Esophagus (tissue), 2 donors: ENCODE measurements at regions not wholly inside any gene's neighbourhood (a gene's known extent, or its start where the extent isn't known, plus 50 kb on each side); places are given as distances from the start of the nearest gene placed in this dataset.

Experiments used
- H3K27ac ChIP-seq, 2 donors: one replicate each; pipeline ENCODE4 v1.5.1; 2013; ENCODE audit warnings: low read depth in 2 of 2, mild to moderate bottlenecking in 2 of 2, inconsistent platforms in 1 of 2, low read length in 1 of 2, moderate library complexity in 1 of 2
- H3K27me3 ChIP-seq, 2 donors: one replicate each; pipeline ENCODE4 v1.6.1; 2013; ENCODE audit warnings: low read length in 2 of 2, control low read depth in 1 of 2, mild to moderate bottlenecking in 1 of 2; ENCODE audit not compliant: insufficient read depth in 2 of 2, control insufficient read depth in 1 of 2
- H3K36me3 ChIP-seq, 2 donors: one replicate each; pipeline ENCODE4 v1.6.1; 2013; ENCODE audit warnings: low read length in 1 of 2; ENCODE audit not compliant: control insufficient read depth in 2 of 2, insufficient read depth in 2 of 2
- H3K4me1 ChIP-seq, 2 donors: one replicate each; pipeline ENCODE4 v1.6.1; 2013; ENCODE audit warnings: low read length in 1 of 2; ENCODE audit not compliant: control insufficient read depth in 2 of 2, insufficient read depth in 2 of 2
- H3K4me3 ChIP-seq, 2 donors: one replicate each; pipeline ENCODE4 v1.5.1; 2013; ENCODE audit warnings: low read length in 2 of 2, mild to moderate bottlenecking in 2 of 2, low read depth in 1 of 2, moderate library complexity in 1 of 2
- H3K9me3 ChIP-seq, 2 donors: one replicate each; pipeline ENCODE4 v1.6.1; 2013; ENCODE audit warnings: mild to moderate bottlenecking in 2 of 2, low read depth in 1 of 2, low read length in 1 of 2, moderate library complexity in 1 of 2; ENCODE audit not compliant: control insufficient read depth in 2 of 2, insufficient read depth in 1 of 2
- WGBS, 2 donors: extraction: QIAGEN DNeasy Blood & Tissue Kit; methylation state at CpG; one replicate each; pipeline ENCODE4 v1.1.7; 2013; 5-methylcytosine and 5-hydroxymethylcytosine counted together
- donor health status: healthy with polysubstance abuse.
- donor health status: Bipolar disorder and iron deficiency.

DNA sequence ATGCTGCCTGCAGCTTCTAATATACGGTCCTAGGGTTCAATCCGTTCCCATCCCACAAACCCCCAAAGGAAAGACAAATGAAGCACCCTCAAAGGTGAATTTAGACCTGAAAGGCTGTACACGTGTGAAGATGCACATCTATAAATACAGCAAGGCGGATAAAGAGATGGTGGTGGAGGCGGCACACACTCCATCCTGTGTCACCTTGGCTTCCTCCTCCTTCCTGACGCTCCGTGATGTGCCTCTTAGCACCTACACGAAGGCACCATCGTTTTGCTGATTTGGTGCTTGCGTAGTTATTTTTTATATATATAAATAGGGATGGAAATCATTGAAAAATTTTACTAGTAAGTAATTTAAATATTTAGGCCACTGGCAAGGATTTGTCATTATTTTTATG lies 359.4 kb downstream of the NPHP4 start:
- H3K27me3 ChIP-seq = peaks cover 0 to 4% of the 10 kb centered on the region in 2 donors
- H3K4me1 ChIP-seq = no peaks in the 10 kb centered on the region
- no peak overlapping the region for H3K4me3 ChIP-seq
- WGBS, 2 donors = 81 to 84% methylated on average over 10 of the region's 10 CpGs
- no peaks in the 10 kb centered on the region for H3K36me3 ChIP-seq
- no peak overlapping the region for H3K27ac ChIP-seq
- H3K9me3 ChIP-seq = no peaks in the 10 kb centered on the region

- H3K27me3 ChIP-seq = peaks cover 0 to 4% of the 10 kb centered on the region in 2 donors
- no peak overlapping the region for H3K27ac ChIP-seq
- no peaks in the 10 kb centered on the region for H3K4me1 ChIP-seq
- H3K36me3 ChIP-seq = no peaks in the 10 kb centered on the region
- no peaks in the 10 kb centered on the region for H3K9me3 ChIP-seq
- no peak overlapping the region for H3K4me3 ChIP-seq
- WGBS, 2 donors = 39 to 51% methylated on average over 4 of the region's 4 CpGs
Observed at GRCh38 chr1:5632224-5632623, 360.0 kb downstream of the NPHP4 start.

- Histone ChIP-seq H3K36me3 (no peaks in the 10 kb centered on the region), H3K4me1 (no peaks in the 10 kb centered on the region), H3K9me3 (peaks cover 0 to 3% of the 10 kb centered on the region in 2 donors), H3K27ac (no peak overlapping the region), H3K27me3 (peaks cover 0 to 4% of the 10 kb centered on the region in 2 donors), H3K4me3 (no peak overlapping the region)
- WGBS, 2 donors = 74 to 77% methylated on average over 2 of the region's 2 CpGs
Observed at GRCh38 chr1:5628416-5628815, 363.8 kb downstream of the NPHP4 start.

GRCh38 chr1:5623399-5623798 lies 368.8 kb downstream of the NPHP4 start:
- no peaks in the 10 kb centered on the region for H3K4me1 ChIP-seq
- H3K4me3 ChIP-seq = no peak overlapping the region
- no peaks in the 10 kb centered on the region for H3K36me3 ChIP-seq
- WGBS, 2 donors = 64 to 68% methylated on average over 6 of the region's 6 CpGs
- H3K27ac ChIP-seq = no peak overlapping the region
- H3K27me3 ChIP-seq = no peaks in the 10 kb centered on the region
- H3K9me3 ChIP-seq = peaks cover 0 to 3% of the 10 kb centered on the region in 2 donors

DNA sequence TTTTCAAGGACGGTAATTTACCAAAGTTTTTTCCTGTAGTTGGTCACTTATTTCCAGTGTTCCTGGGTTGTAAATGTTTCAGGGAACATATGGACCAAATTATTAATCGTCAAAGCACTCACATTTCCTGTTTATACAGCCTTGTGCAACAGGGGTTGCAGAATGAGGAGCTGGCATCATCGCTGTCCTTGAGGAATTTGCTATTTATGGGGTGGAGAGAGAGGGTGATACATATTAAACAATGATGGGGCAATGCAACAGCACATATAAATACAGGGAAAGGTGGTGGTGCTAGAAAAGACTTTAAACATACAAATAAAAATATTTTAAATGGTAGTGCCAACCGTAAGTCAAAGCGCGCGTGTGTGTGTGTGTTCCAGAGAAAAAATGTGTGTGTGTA lies 369.8 kb downstream of the NPHP4 start:
- WGBS, 2 donors = 74 to 76% methylated on average over 7 of the region's 7 CpGs
- no peaks in the 10 kb centered on the region for H3K36me3 ChIP-seq
- H3K27me3 ChIP-seq = no peaks in the 10 kb centered on the region
- H3K4me1 ChIP-seq = no peaks in the 10 kb centered on the region
- no peak overlapping the region for H3K27ac ChIP-seq
- H3K9me3 ChIP-seq = peaks cover 0 to 3% of the 10 kb centered on the region in 2 donors
- no peak overlapping the region for H3K4me3 ChIP-seq

DNA sequence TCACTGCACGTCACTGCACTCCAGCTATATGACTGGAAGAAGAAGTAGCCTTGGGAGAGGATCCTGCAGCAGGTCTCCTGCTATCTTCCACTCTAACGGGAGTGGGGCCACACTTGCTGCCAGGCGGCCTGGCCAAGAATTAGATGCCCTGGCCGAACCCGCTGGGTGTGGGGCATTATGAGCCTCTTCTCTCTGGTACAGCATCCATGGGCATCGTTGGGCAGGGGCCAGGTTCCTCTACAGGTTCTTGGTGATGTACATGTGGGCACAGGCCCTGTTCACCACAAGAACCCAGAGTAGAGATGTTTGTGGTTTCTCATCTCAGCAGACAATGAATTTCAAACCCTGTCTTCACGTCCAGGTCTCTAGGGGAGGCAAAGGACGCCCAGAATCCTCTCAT lies 370.5 kb downstream of the NPHP4 start:
- H3K4me1 ChIP-seq = no peaks in the 10 kb centered on the region
- H3K9me3 ChIP-seq = peaks cover 0 to 3% of the 10 kb centered on the region in 2 donors
- no peak overlapping the region for H3K4me3 ChIP-seq
- H3K36me3 ChIP-seq = no peaks in the 10 kb centered on the region
- no peak overlapping the region for H3K27ac ChIP-seq
- 69 to 75% methylated on average over 8 of the region's 8 CpGs for WGBS, 2 donors
- no peaks in the 10 kb centered on the region for H3K27me3 ChIP-seq

- WGBS, 2 donors = 11 to 16% methylated on average over 3 of the region's 3 CpGs
- Histone ChIP-seq H3K4me1 (no peaks in the 10 kb centered on the region), H3K9me3 (peaks cover 0 to 3% of the 10 kb centered on the region in 2 donors), H3K27me3 (no peaks in the 10 kb centered on the region), H3K4me3 (no peak overlapping the region), H3K27ac (no peak overlapping the region), H3K36me3 (no peaks in the 10 kb centered on the region)
Observed at GRCh38 chr1:5620997-5621396, 371.2 kb downstream of the NPHP4 start.

DNA sequence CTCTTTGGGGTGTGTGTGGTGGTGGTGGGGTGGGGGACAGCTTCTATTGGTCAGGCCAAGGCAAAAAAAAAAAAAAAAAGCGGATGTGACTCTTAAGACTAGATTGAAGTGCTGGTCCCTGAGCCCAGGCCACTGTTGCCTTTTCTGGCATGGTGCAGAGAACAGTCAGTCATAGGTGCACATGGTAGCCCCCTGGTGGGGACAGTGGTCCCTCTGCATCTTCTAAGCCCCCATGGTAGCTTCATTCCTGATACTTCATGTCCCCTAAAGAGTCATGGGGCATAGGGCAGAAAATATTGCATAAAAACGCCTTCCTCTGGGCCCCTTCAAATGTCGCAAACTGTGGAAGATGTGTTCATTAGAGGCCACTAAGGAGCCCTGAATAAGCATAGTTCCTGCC lies 371.8 kb downstream of the NPHP4 start:
- no peak overlapping the region for H3K4me3 ChIP-seq
- H3K27ac ChIP-seq = no peak overlapping the region
- H3K27me3 ChIP-seq = no peaks in the 10 kb centered on the region
- 81 to 82% methylated on average over 3 of the region's 3 CpGs for WGBS, 2 donors
- H3K9me3 ChIP-seq = peaks cover 0 to 3% of the 10 kb centered on the region in 2 donors
- no peaks in the 10 kb centered on the region for H3K4me1 ChIP-seq
- no peaks in the 10 kb centered on the region for H3K36me3 ChIP-seq

DNA sequence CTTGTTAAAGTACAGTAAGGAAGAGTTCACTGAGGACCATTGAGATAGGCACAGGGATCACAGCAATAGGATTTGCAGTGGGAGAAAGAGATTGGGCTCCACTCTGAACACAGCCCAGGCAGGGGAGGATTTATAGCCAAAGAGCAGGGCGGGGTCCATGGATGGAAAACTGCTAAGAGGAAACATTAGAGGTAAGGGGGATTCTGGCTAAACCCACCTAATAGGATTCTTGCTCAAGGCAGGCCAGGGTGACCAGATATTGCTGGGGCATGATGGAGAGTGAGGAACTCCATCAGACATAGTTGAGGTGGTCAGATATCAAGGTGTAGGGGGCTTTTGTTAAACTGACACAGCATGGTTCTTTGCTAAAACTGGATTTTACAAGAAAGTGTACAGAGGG lies 372.8 kb downstream of the NPHP4 start:
- 70 to 81% methylated on average over 1 of the region's 1 CpG for WGBS, 2 donors

DNA sequence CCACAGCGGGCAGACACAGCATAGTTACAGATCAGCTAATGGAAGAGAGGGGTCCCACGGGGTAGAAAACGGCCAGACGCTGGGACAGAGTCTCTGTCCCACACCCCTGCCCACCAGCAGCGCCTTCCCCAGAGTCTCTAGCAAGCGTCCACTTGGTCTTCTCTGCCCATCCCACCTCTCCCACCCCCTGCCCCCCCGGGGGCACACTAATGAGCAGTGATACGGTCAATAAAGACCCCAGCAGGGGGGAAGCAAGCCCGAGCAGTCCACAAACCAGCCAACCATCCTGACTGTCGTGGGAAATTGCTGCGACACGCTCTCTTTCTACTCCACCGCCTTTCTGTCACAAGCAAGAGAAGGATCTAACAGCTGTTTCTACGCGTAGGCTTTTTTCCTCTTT lies 374.7 kb downstream of the NPHP4 start:
- no peak overlapping the region for H3K27ac ChIP-seq
- H3K9me3 ChIP-seq = peaks cover 0 to 4% of the 10 kb centered on the region in 2 donors
- no peaks in the 10 kb centered on the region for H3K36me3 ChIP-seq
- no peaks in the 10 kb centered on the region for H3K4me1 ChIP-seq
- 70 to 73% methylated on average over 15 of the region's 15 CpGs for WGBS, 2 donors
- no peaks in the 10 kb centered on the region for H3K27me3 ChIP-seq
- no peak overlapping the region for H3K4me3 ChIP-seq

More for the DNA sequence above, 372.8 kb downstream of the NPHP4 start:
- Histone ChIP-seq H3K4me1 (no peaks in the 10 kb centered on the region), H3K36me3 (no peaks in the 10 kb centered on the region), H3K27me3 (no peaks in the 10 kb centered on the region), H3K9me3 (peaks cover 0 to 3% of the 10 kb centered on the region in 2 donors), H3K27ac (no peak overlapping the region), H3K4me3 (no peak overlapping the region)
